ENCODE measurements at regions not wholly inside any gene's neighbourhood (a gene's known extent, or its start where the extent isn't known, plus 50 kb on each side); places are given as distances from the start of the nearest gene placed in this dataset.

- no peak for TF ChIP-seq POLR2A (IDR thresholded peaks at IDR 0.05)
- TF ChIP-seq CTCF (IDR thresholded peaks at IDR 0.05) = peak; percentile 36 to 46 (median 44)
- TF ChIP-seq EP300 (IDR thresholded peaks at IDR 0.05; ENCODE audit: low read depth) = no peak
Observed at GRCh38 chr6:22828179-22829062, 259.1 kb downstream of the HDGFL1 start.

Data from transverse colon (tissue), 3 donors.